Brain microvascular endothelial cell (primary cell): ENCODE measurements at regions not wholly inside any gene's neighbourhood (a gene's known extent, or its start where the extent isn't known, plus 50 kb on each side); places are given as distances from the start of the nearest gene placed in this dataset.

Experiments
- DNase-seq: peaks from one replicate; pipeline ENCODE4 v3.0.0-alpha.2; 2020
- H3K27ac ChIP-seq: fragments of 250-450 bp; sonication (Bioruptor Pico); 2 replicates; pipeline ENCODE4 v1.5.1; 2020; ENCODE audit warnings: mild to moderate bottlenecking, moderate library complexity
- H3K27me3 ChIP-seq: fragments of 250-450 bp; sonication (Bioruptor Pico); replicated peaks from 2 replicates; pipeline ENCODE4 v1.5.1; 2020; ENCODE audit warnings: mild to moderate bottlenecking
- H3K36me3 ChIP-seq: fragments of 250-450 bp; sonication (Bioruptor Pico); replicated peaks from 2 replicates; pipeline ENCODE4 v1.5.1; 2020; ENCODE audit warnings: mild to moderate bottlenecking
- H3K4me3 ChIP-seq: 2 replicates; pipeline ENCODE4 v1.5.1; 2011; ENCODE audit warnings: low read depth, mild to moderate bottlenecking, control low read depth, low read length, moderate library complexity
- in situ Hi-C: cut with HindIII; loops from 2 replicates; pipeline ENCODE4 v1.10.0; 2017; ENCODE audit warnings: low sequenced_read_pairs, low pct_ligation_motif_present
- TF ChIP-seq, protein P1 (sequence below): IDR thresholded peaks from 2 replicates; pipeline ENCODE4 v1.5.1; 2011; ENCODE audit warnings: low read depth, mild to moderate bottlenecking, moderate library complexity, low read length, control low read depth, inconsistent platforms; ENCODE audit errors: missing control alignments

DNA sequence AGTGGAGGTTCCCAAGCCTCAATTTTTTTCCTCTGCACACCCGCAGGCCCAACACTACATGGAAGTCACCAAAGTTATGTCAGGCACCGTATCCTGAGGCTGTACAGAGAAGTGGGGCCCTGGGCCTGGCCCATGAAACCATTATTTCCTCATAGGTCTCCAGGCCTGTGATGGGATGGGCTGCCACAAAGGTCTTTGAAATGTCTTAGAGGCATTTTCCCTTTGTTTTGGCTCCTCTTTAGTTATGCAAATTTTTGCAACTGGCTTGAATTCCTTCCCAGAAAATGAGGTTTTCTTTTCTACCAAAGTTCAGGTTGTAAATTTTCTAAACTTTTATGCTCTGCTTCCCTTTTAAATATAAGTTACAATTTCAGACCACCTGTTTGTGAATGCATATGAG lies 365.2 kb downstream of the HGF start:
- no peaks in the 10 kb centered on the region for H3K36me3 ChIP-seq
- no peak for DNase-seq
- in situ Hi-C loops: no loop called here
- no peak overlapping the region for H3K27ac ChIP-seq
- TF ChIP-seq, protein P1, sequence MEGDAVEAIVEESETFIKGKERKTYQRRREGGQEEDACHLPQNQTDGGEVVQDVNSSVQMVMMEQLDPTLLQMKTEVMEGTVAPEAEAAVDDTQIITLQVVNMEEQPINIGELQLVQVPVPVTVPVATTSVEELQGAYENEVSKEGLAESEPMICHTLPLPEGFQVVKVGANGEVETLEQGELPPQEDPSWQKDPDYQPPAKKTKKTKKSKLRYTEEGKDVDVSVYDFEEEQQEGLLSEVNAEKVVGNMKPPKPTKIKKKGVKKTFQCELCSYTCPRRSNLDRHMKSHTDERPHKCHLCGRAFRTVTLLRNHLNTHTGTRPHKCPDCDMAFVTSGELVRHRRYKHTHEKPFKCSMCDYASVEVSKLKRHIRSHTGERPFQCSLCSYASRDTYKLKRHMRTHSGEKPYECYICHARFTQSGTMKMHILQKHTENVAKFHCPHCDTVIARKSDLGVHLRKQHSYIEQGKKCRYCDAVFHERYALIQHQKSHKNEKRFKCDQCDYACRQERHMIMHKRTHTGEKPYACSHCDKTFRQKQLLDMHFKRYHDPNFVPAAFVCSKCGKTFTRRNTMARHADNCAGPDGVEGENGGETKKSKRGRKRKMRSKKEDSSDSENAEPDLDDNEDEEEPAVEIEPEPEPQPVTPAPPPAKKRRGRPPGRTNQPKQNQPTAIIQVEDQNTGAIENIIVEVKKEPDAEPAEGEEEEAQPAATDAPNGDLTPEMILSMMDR: no peak
- no peaks in the 10 kb centered on the region for H3K27me3 ChIP-seq
- no peak overlapping the region for H3K4me3 ChIP-seq

DNA sequence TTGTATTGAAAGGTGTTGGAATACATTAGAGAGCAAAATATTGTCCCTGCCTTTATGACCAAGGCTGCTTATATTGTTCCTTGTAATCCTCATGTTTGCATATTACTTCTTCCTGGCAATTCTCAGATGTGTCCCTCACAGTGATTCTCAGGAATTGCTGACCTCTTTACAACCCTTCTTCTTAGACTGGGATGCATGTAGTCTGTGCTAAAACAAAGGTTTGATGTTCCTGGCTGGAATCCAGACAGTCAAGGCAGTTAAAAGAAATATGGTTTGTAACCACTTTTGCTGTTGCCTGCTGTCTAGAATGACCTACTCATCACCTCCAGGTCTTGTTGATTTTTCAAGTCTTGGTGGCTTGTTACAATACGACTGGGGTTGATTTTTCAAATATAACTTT lies 367.6 kb downstream of the HGF start:
- H3K4me3 ChIP-seq: no peak overlapping the region
- no peaks in the 10 kb centered on the region for H3K36me3 ChIP-seq
- in situ Hi-C loops: no loop called here
- TF ChIP-seq, protein P1: no peak
- H3K27me3 ChIP-seq: no peaks in the 10 kb centered on the region
- DNase-seq: peak; percentile 56
- no peak overlapping the region for H3K27ac ChIP-seq

DNA sequence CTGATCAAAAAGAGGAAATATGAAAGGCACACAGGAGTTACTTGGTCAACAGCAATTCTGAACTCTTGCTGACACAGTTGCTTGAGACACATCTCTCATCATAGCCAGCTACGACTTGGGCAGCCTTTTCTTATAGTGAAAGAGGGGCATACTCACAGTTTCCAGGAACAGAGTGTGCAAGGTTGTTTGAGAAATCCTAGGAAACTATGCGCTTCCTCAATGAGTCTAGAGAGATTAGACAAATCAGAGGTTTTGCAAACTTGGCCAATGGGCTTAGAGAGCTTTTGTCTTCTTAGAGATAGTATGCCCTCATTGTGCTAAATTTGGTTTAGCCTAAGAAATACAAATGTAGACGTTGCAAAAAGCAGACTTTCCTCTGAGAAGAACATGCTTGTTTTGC lies 370.4 kb downstream of the HGF start:
- H3K27ac ChIP-seq: no peak overlapping the region
- no peaks in the 10 kb centered on the region for H3K27me3 ChIP-seq
- H3K4me3 ChIP-seq: no peak overlapping the region
- in situ Hi-C loops: no loop called here
- no peaks in the 10 kb centered on the region for H3K36me3 ChIP-seq
- TF ChIP-seq, protein P1: no peak
- no peak for DNase-seq

DNA sequence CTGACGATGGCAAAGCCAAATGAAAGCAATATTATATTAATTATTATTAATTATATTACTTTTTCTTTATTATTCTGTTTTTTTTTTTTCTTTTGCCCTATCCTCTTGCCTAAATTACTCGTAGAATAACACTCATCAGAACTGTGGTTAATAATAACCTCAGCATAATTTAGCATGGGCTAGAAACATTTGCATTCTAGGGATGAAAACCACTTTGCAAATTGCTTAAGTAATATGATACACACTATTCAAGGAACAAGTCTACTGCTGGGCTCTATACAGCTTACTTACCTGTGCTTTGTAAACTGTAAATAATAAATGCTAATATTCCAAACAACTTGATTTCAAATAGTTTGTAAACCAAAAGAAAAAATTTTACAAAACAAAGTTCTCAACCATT lies 375.8 kb downstream of the HGF start:
- no peaks in the 10 kb centered on the region for H3K36me3 ChIP-seq
- H3K4me3 ChIP-seq: no peak overlapping the region
- H3K27me3 ChIP-seq: no peaks in the 10 kb centered on the region
- in situ Hi-C loops: no loop called here
- DNase-seq: no peak
- TF ChIP-seq, protein P1: no peak
- H3K27ac ChIP-seq: no peak overlapping the region

DNA sequence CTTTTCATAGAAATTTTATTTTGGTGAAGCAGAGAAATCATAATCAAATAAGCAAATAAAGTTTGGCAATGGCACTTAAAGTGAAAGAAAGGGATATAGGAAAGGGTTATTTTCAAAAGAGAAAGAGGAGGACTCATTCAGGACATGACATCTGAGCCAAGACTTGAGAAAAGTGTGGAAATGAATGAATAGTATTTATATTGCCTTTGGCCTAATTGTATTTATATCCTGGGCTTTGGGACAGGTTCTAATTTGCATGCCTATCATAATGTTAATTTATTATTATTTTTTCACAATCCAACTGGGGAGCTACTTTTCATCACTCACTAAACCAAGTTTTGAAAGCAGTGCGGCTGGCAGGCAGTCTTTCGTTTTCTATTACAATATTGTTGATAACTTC lies 376.8 kb downstream of the HGF start:
- DNase-seq: no peak
- TF ChIP-seq, protein P1: no peak
- H3K27ac ChIP-seq: no peak overlapping the region
- H3K4me3 ChIP-seq: no peak overlapping the region
- H3K27me3 ChIP-seq: no peaks in the 10 kb centered on the region
- in situ Hi-C loops: no loop called here
- no peaks in the 10 kb centered on the region for H3K36me3 ChIP-seq

DNA sequence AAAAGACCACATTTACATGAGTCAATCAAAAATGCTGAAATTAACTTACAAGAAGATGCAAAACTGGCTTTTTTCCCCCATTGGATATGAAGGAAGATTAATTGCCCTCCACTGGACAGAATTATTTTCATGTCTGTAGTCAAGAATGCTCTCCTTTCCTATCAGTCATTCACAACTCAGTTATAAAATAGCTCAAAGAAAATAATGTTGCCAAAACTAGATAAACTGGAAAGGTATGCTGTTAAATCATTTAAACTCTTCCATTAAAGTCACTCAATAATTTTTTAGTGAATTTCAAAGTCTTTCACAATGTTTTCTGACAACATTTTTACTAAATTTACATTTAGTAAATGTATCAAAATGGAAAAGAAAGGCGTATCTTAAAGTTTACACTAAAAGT lies 384.5 kb downstream of the HGF start:
- Histone ChIP-seq H3K4me3 (no peak overlapping the region), H3K36me3 (no peaks in the 10 kb centered on the region), H3K27me3 (no peaks in the 10 kb centered on the region), H3K27ac (no peak overlapping the region)
- TF ChIP-seq, protein P1: no peak
- DNase-seq: no peak
- in situ Hi-C loops: no loop called here
